GM21723 (cell line): ENCODE measurements at regions not wholly inside any gene's neighbourhood (a gene's known extent, or its start where the extent isn't known, plus 50 kb on each side); places are given as distances from the start of the nearest gene placed in this dataset.
"Not testable (repeated sequence)": the region's sequence is repeated elsewhere in the genome, so short reads cannot be mapped to it uniquely, and the experiment has no call there.

ENCODE experiments used
- ATAC-seq: cut with Tn5 transposase; IDR thresholded peaks from one replicate; pipeline ENCODE4 v1.9.1; 2021; ENCODE audit warnings: mild to moderate bottlenecking, moderate library complexity; ENCODE audit not compliant: unreplicated experiment

- ATAC-seq: no peak
These were observed 141.6 kb upstream of the EYA4 start for GRCh38 chr6:133099573-133099972.

- ATAC-seq: no peak
These were observed 140.3 kb upstream of the EYA4 start for GRCh38 chr6:133100865-133101264.

- no peak for ATAC-seq
These were observed 139.4 kb upstream of the EYA4 start for GRCh38 chr6:133101790-133102189.

- ATAC-seq: no peak
These were observed 134.2 kb upstream of the EYA4 start for GRCh38 chr6:133106934-133107333.

GRCh38 chr6:133108419-133108818 is 132.7 kb upstream of the EYA4 start:
- no peak for ATAC-seq

GRCh38 chr6:133114973-133115372 is 126.2 kb upstream of the EYA4 start:
- ATAC-seq: no peak

- no peak for ATAC-seq
These were observed 125.2 kb upstream of the EYA4 start for GRCh38 chr6:133115946-133116345.

- ATAC-seq: no peak
These were observed 113.0 kb upstream of the EYA4 start for GRCh38 chr6:133128191-133128590.

GRCh38 chr6:133129556-133129955 is 111.6 kb upstream of the EYA4 start:
- ATAC-seq: no peak

- ATAC-seq: no peak
These were observed 110.3 kb upstream of the EYA4 start for GRCh38 chr6:133130863-133131262.

- ATAC-seq: no peak
These were observed 109.3 kb upstream of the EYA4 start for GRCh38 chr6:133131621-133132465.

- no peak for ATAC-seq
These were observed 108.6 kb upstream of the EYA4 start for GRCh38 chr6:133132466-133132971.

GRCh38 chr6:133136177-133136880 is 104.8 kb upstream of the EYA4 start:
- no peak for ATAC-seq

GRCh38 chr6:133147470-133148184 is 93.5 kb upstream of the EYA4 start:
- not testable (repeated sequence) for ATAC-seq

- no peak for ATAC-seq
These were observed 84.5 kb upstream of the EYA4 start for GRCh38 chr6:133156689-133157088.

- ATAC-seq: no peak
These were observed 83.2 kb upstream of the EYA4 start for GRCh38 chr6:133157995-133158394.

- no peak for ATAC-seq
These were observed 81.8 kb upstream of the EYA4 start for GRCh38 chr6:133159255-133159795.

GRCh38 chr6:133160536-133160935 is 80.6 kb upstream of the EYA4 start:
- ATAC-seq: no peak

- ATAC-seq: no peak
These were observed 75.9 kb upstream of the EYA4 start for GRCh38 chr6:133165235-133165634.

GRCh38 chr6:133166766-133167165 is 74.4 kb upstream of the EYA4 start:
- ATAC-seq: no peak

- no peak for ATAC-seq
These were observed 71.3 kb upstream of the EYA4 start for GRCh38 chr6:133169901-133170300.
